DMS53 treated with DMSO at 0.1 percent for 48 hours (cell line): ENCODE measurements at regions not wholly inside any gene's neighbourhood (a gene's known extent, or its start where the extent isn't known, plus 50 kb on each side); places are given as distances from the start of the nearest gene placed in this dataset.

Experiments
- DNase-seq: peaks from one replicate; lab custom pipeline; 2025; ENCODE audit not compliant: unreplicated experiment; lab: John Stamatoyannopoulos, UW

DNA sequence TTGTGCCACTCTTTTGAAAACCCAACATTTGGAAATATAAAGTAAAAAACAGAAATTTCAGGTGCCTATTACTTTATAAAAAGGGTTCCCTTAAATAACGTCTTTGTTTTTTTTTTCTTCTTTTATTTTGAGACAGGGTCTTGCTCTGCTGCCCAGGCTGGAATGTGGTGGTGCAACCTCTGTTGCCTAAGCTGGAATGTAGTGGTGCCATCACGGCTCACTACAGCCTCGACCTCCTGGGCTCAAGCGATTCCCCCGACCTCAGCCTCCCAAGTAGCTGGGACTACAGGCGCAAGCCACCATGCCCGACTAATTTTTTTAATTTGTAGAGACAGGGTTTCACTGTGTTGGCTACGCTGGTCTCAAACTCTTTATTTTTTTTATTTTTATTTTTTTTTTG is 110.2 kb upstream of the HNRNPU start:
- no peak for DNase-seq

DNA sequence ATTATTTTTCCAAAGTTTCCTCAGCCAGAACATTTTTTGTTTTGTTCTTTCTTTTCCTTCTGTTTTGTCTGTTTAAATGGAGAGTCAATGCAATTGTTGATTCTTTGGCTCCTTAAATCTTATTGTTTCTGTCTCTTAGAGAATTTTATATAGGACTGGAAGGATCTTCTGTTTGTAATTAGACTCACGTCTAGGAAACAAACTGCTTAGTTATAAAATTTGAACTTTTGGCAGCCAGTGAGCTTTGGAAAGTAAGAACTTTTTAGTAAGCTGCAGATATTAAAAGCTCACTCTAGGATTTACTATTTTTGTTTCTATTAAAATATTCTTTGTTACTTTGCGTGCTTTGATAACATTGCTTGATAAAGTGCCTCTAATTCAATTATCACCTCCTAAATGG is 109.8 kb upstream of the HNRNPU start:
- DNase-seq, result no peak

GRCh38 chr1:244971552-244972216 is 107.3 kb upstream of the HNRNPU start:
- peak; percentile 47 for DNase-seq

- peak; percentile 78 for DNase-seq
Observed at GRCh38 chr1:244970744-244971551, 106.6 kb upstream of the HNRNPU start.

DNA sequence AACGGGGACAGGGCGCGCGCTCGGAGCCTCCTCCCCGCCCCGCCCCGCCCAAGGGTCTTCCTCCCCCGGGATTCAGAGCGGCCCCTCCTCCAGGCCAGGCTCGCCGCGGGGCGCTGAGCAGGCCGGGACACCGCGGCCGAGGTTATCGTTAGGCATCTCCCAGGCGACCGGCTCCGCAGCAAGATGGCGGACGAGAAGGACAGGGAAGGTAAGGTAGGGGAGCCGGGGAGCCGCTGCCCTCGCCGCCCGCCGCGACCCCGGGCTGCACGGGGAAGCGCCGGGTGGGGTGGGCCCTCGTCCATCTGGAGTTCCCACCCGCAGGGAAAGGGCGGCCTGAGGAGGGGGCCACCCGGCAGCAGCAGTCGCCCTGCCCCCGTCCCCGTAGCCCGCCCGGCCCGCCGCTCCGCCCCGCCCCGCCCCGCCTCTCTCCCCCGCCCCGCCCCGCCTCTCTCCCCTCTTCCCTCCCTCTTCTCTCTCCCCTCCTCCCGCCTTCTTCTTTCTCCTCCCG is 105.9 kb upstream of the HNRNPU start:
- DNase-seq, result peak; percentile 45

GRCh38 chr1:244969355-244970235 is 105.3 kb upstream of the HNRNPU start:
- DNase-seq, result peak; percentile 75

DNA sequence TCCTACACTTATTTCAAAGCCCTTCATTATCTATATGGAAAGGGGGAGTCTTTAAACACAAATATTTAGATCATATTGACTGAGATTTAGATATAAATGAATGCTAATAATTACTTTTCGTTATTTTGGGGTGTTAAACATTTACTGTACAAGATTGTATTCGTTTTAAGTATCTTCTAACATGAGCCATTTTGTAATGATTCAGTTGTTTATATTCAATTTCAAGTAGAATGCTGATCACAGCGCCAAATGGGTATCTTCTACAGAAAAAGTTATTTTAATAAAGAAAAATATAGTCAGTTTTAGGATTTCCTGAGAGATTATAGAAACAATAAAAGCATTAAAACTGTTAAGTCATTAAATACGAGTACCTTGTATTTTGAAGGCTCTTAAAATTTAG is 104.5 kb upstream of the HNRNPU start:
- DNase-seq, result no peak

DNA sequence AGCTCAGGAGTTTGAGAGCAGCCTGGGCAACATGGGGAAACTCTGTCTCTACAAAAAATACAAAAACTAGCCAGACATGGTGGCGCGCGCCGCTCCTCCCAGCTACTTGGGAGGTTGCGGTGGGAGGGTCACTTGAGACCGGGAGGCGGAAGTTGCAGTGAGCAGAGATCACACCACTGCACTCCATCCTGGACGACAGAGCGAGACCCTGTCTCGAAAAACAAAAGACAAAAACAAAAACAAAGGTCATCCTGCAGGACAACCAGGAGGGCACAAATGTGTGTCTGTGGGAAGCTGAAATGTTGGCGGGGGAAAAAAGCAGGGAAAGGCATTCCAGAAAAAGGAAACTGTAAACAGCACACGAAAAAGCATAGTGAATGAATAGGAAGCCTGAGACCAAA is 104.1 kb upstream of the HNRNPU start:
- DNase-seq, result no peak

DNA sequence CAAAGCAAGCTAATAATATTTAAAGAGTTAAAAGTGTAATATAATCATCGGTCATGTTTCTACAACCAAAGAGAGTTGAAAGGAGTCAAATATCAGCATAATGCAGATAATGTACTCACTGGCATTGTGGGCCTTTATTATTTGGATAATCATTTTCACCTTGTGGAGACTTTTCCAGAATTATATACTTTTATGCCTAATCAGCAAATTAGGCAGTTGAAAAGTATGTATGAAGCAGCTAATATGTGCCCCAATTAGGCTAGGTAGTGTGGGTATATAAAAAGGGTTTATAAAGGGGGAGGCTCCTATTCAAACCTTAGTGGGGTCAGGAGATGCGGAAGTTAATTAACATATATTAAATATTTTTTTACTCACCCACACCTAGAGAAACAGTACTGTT is 102.8 kb upstream of the HNRNPU start:
- no peak for DNase-seq

- no peak for DNase-seq
Observed at GRCh38 chr1:244965185-244966030, 101.1 kb upstream of the HNRNPU start.

DNA sequence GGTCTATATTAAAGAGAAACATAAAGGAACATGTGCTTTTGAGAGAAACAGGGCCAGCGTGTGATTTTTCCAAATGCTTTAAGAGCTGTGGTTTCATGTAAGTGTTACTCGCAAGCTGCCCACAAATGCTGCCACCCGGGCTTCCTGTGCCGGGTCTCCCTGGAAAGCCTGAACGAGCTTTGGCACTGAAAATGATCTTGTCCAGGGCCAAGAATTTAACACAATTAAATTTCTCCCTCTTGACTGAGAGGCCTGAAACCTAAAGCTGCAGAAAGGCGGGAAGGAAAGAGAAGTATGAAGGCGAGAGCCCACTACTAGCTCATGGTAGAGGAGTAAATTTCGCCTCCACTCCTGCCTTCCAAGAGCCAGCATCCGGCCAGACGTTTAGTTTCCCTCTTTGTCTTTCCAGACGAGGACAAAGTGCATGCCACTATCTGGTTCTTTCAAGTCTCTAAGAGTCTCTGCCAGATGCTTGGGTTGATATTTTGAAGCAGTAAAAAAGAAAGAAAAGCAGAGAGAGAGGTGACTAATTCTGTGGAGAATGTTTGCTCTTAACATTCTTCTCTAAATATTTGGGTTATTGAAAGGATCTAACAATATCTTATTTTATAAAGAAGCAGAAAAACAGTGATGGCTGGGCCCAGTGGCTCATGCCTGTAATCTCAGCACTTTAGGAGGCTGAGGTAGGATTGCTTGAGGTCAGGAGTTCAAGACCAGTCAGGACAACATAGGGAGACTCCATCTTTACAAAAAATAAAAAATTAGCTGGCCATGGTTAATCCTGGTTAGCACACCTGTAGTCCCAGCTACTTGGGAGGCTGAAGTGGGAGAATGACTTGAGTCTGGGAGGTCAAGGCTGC is 100.0 kb upstream of the HNRNPU start:
- peak; percentile 11 for DNase-seq

GRCh38 chr1:244963231-244963826 is 99.0 kb upstream of the HNRNPU start:
- no peak for DNase-seq

DNA sequence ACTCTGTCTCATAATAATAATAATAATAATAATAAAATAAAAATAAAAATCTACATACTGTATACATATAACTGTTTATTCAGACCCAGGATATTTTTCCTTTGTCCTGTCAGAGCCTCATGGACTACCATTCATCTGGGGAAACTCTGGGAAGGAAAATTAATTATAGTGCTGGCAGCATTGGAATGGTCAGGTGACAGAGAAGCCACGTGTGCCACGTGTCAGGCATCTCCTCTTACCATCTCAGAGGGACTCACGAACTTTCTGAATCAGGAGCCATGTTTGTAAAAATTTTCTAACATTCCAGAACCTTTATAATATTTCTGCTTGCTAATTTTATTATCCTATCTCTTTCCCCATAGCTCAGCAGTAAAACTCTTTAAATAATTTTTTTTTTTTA is 97.8 kb upstream of the HNRNPU start:
- no peak for DNase-seq

GRCh38 chr1:244960904-244961303 is 96.6 kb upstream of the HNRNPU start:
- no peak for DNase-seq

DNA sequence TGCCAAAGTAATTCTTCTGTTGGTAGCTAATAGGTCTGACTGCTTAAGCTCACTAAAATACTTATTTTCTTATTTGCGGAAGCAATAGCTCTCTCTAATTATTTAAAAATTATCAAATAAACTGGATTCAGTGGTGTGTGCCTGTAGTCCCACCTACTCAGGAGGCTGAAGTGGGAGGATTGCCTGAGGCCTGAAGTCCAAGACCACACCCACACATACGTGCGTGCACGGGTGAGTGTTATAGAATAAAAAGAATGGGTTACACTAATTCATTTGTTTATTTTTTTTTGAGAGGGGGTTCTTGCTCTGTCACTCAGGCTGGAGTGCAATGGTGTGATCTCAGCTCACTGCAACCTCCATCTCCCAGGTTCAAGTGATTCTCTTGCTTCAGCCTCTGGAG is 94.2 kb upstream of the HNRNPU start:
- DNase-seq, result no peak

DNA sequence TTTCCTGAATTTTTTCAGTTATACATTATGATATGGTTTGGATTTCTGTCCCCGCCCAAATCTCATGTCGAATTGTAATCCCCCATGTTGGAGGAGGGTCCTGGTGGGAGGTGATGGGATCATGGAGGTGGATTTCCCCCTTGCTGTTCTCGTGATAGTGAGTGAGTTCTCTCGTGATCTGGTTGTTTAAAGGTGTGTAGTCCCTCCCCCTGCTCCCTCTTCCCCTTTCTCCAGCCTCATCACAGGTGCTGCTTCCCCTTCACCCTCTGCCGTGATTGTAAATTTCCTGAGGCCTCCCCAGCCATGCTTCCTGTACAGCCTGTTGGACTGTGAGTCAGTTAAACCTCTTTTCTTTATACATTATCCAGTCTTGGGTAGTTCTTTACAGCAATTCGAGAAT is 93.2 kb upstream of the HNRNPU start:
- DNase-seq, result no peak

DNA sequence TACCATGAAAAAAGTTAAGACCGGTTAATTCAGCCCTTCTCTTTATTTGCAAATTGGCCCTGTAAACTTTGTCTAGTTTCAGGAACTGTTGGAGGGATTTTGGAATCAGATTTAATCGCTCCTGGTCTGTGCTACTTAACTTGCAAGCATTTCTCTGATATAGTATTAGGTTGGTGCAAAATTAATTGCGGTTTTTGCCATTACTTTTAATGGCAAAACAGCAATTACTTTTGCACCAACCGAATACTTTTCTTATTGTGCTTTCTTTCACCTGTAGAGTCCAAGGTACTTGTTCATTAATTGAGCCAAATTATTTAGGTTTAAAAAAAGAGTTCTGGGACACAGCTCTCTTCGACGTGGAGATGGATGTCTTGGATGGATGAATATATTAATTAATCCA is 92.8 kb upstream of the HNRNPU start:
- no peak for DNase-seq

GRCh38 chr1:244955661-244956060 is 91.3 kb upstream of the HNRNPU start:
- no peak for DNase-seq

- DNase-seq, result no peak
Observed at GRCh38 chr1:244954359-244954758, 90.0 kb upstream of the HNRNPU start.
